ENCODE measurements at regions not wholly inside any gene's neighbourhood (a gene's known extent, or its start where the extent isn't known, plus 50 kb on each side); places are given as distances from the start of the nearest gene placed in this dataset.

DNA sequence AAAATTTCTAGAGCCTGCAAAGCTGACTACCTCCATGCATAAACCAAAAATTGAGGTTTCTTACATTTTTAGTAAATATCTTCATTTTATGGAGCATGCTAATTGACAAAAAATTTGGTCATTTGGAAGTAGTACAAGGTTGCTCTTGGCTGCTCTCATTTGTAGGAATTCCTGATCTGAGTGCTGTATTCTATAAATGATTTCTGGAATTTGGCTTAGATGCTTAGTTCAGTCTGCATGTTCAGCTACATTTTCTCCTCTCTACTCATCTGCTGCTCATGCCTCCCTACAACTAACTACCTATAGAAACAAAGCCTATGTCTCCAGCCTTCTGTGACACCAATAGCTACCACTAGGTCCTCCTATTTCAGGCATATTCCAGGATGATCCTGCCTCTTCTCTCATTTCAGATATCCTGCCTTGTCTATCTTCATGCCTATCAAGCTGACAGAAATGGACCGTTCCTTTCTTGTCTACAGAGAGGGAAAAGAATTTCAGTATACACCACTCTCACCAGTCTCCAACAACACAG, 901.1 kb downstream of the TBL1XR1 start:
- TF ChIP-seq TAF1 (IDR thresholded peaks at IDR 0.05; ENCODE audit: low read depth, low read length) (no peak), POLR2AphosphoS5 (IDR thresholded peaks at IDR 0.05; ENCODE audit: low read depth, low read length) (no peak), POLR2A (IDR thresholded peaks at IDR 0.05; ENCODE audit: low read depth, low read length) (no peak), PAX5 (IDR thresholded peaks at IDR 0.05; ENCODE audit: insufficient read depth, low read length, severe bottlenecking) (no peak), POU2F2 (IDR thresholded peaks at IDR 0.05; ENCODE audit: low read depth, low read length) (no peak)

Measured in GM12891 (cell line).